Head of caudate nucleus (tissue), 42 donors: ENCODE measurements at regions not wholly inside any gene's neighbourhood (a gene's known extent, or its start where the extent isn't known, plus 50 kb on each side); places are given as distances from the start of the nearest gene placed in this dataset.
A peak's percentile ranks its signal among the peaks of the same experiment; 100 is the strongest.

ENCODE experiments used
- DNase-seq, 42 donors: peaks; one replicate each; pipeline versions ENCODE4 v3.0.0 to v3.0.0-alpha.2; 2020 to 2021; ENCODE audit warnings: mixed read lengths in 7 of 42
- intact Hi-C: fragments of 100-400 bp; cut with DNase I; formaldehyde crosslinking; loops from one replicate; pipeline ENCODE4 v1.15.0; 2022

DNA sequence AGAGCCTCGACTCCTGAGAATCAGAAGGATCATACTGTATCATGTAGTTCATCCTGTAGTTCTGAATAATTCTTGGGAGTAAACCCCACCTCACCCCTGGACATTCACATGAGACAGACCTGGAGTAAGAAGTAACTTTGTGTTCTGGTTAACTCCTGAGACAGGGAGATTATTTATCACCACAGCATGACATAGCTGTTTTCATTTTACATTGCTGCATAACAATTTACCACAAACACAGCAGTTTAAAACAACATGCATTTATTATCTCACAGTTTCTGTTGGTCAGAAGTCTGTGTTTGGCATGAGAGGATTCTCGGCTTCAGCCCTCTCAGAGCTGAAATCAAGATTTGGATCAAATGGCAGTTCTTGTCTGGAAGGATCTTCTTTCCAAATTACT is 855.8 kb upstream of the FANCL start:
- DNase-seq = no peak
- intact Hi-C loops = no loop called here

DNA sequence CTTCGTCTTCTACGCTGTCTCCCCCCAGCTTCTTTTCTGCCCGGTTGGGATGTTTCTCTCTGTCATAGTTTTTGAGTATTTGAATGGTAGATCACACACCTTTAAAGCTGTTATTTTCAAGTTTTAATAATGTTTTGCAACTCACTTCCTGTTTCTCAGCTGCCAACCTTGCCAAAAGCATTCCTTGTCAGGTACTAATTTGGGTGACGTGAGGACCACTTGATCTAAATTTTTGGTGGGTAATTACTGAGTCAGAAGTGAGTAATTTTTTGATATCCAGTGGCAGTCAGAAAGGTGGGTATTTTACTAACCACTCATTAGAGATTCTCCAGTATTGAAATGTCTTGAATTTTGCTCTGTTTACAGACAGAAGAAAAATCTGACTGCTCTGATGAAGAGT is 852.4 kb upstream of the FANCL start:
- DNase-seq = no peak

DNA sequence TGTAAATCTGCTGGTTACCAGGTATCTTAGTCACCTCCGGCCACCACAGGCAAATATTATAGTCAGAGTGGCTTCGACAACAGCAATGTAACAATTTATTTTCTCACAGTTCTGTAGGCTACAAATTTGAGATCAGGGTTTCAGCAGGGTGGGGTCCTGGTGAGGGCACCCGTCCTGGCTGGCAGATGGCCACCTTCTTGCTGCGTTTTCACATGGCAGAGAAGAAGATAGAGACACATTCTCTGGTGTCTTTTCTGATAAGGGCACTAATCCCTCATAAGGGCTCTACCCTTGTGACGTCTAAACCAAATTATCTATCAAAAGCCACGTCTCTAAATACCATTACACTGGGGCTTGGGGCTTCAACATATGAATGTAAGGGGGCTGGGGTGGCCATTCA is 843.2 kb upstream of the FANCL start:
- intact Hi-C loops = no loop called here
- DNase-seq = no peak

More for the DNA sequence above, 852.4 kb upstream of the FANCL start:
- intact Hi-C loops = no loop called here

DNA sequence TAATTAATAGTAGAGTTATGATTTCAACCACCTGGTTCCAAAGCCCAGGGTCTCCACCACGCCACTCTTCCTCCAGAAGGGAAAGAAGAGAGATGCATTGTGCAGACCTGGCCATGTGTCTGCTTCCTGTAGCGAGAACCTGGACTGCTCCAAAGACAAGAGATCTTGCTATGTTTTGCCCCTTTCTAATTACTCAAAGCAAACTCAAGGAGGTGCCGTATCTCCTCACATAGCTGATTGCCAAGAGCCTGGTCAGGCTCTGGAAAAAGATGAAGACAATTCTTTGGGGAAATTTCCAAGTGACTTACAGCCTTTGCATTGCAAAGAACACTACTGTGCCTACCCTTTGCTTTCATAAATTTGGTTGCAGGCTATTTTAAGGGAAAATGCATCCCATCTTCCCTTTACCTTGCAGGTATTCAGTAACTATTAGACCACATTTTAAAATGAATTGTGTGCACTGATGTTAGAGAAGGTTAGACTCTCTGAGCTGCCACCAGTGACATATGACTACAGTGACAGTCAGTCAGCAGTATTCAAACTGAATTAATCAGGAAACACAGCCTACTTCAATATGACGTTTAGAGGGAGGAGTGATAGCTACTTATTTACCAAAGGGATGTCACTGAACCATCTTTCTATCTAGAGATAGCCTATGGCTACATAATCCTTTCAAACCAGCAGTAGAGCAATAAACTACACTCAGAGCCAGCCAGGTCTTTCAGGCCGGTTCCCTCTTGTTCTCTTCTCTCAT is 842.1 kb upstream of the FANCL start:
- peak in 4 of 42 donors; percentile 17 to 47 (median 30) for DNase-seq

GRCh38 chr2:59082657-59083056 is 841.5 kb upstream of the FANCL start:
- intact Hi-C loops = no loop called here
- no peak for DNase-seq

More for the DNA sequence above, 842.1 kb upstream of the FANCL start:
- intact Hi-C loops = no loop called here

DNA sequence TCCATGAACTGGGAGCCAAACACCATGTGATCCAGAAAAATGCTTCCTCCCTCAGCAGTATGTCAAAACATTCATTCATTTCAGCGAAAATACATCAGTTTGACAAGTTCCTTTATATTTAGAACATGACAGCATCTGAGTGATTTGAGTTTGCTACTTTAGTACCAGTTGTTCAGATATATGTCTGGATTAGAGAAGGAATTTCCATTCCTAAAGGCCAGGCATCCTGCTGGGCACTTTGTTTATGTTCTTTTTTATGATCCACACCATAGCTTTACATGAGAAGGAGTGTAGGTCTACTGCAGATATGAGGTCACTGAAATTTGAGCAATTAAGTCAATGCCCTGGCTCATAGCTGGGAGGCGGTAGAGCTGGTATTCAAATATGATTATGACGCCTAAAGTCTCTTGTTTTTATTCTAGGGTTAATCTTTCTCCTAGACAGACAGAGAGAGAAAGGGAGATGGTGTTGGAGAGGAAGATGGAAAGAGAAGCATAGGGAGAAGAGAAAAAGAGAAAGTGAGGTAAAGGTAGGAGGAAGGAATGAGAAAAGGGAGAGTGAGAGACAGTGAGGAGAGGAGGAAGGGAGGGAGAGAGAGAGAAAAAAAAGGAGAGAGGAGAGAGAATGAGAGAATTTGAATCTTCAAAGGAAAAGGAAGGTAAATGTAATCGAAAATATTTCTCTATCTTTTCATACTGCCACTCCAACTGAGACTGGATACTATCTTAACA is 839.5 kb upstream of the FANCL start:
- intact Hi-C loops = no loop called here
- peak in 1 of 42 donors; percentile 14 for DNase-seq

DNA sequence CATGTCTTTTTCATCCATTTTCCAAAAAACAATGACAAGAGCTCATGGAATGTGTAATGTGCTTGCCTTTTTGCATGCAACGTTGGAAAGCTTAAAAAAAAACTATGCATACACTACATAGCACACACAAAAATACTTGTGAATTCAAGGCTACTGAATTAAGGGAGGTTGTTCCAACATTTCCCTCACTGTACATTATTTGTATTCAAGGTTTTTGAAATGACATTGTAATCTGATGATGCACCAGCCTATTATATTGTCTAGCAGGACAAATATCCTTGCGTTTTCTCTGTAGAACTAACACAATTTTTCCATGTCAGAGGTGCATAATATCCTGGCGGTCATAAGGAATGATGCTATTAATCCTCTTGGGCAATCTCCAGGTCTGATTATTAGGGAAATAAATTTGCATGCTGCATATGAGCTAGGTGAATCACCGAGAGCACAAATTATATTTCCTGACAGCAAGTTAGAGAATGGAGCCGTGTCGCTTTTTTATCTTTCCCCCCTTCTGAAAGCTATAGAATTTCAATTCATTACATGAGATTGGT is 836.9 kb upstream of the FANCL start:
- intact Hi-C loops = no loop called here

DNA sequence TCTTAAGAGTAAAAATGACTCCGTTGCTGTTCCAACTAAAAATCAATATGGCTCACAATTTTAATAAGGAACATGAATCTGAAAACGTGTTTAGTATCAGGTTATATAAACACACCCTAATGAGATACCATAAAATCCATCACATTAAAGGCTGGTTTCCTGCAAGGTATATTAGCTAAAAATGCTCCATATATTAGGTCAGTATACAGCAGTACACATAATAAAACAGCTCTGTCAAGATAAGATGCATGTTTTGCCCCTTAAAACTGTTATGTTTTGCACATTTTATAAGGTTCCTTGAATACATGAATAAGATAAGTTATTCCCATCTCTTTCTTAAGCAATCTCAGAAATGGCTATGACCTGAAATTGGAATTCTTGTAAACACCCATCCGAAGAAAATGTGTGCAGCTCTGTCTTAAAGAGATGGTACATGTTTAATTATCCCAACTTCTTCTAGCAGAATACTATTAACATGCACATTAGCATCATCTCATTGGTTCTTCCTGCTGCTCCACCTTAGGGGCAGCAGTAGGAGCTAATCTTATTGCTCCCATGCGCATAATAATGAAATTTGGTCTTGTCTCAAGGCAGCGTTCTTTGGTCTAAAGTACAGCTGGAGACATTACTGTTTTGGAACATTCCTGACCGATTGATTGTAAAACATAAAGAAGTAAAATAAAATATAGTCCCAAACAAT is 836.1 kb upstream of the FANCL start:
- intact Hi-C loops = no loop called here
- DNase-seq = no peak

More for the DNA sequence above, 836.9 kb upstream of the FANCL start:
- DNase-seq = no peak

DNA sequence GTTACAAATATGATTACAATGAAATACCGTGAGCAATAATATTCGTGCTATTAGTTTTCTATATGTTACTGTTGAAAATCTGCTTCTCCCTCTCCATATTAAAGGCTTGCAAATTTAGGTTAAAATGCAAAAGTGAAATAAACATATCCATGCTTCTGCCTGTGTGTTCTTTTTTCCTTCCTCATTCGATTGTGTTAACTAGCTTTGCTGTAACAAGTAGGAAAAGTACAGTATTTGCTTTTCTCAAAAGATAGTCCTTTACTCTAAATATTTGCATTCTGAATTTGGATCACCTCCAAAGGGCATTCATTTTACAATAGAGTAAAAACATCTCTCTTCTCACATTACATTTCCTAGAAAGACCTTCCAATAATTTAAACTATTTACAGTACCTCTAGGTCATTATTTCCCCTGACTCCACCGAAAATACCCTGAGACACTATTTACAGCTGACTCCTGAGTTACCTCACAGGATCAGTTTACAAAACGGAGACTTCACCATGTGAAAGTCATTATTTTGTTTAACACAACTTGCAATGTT is 835.0 kb upstream of the FANCL start:
- DNase-seq = no peak
- intact Hi-C loops = no loop called here

DNA sequence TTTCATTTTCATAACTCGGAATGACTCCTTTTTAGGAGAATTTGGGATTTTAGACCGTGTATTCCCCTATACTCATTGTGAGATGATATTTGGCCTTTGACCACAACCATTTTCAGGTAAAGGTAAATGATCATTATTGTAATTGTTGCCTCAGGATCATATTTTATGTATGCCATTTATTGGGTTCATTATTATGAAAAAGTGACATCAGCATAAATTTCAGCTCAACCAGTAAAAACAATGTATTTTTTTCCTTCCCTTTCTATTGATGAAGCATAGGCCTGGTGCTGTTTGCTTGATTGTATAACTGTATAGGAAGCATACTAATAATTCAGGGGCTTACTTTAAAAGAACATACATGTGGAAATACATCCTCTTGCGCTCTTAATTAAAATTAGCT is 832.9 kb upstream of the FANCL start:
- no peak for DNase-seq
- intact Hi-C loops = no loop called here

DNA sequence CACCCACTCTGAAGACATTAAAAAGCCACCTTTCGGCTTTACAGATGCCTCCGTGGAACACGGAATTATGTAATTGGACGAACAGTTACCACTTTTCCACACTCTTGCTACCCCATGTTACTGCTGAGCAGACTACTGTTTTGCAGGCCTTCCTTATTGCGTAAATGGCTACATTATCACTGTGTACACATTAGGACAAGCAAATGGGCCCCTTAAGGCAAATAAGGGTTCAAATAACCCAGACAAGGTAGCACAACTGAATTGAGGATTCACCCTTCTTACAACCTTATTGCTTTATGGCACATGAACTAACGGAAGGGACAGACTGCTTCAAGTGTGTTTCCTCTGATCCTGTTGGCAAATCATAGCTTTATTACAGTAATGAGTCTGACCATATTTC is 832.2 kb upstream of the FANCL start:
- intact Hi-C loops = no loop called here
- no peak for DNase-seq

DNA sequence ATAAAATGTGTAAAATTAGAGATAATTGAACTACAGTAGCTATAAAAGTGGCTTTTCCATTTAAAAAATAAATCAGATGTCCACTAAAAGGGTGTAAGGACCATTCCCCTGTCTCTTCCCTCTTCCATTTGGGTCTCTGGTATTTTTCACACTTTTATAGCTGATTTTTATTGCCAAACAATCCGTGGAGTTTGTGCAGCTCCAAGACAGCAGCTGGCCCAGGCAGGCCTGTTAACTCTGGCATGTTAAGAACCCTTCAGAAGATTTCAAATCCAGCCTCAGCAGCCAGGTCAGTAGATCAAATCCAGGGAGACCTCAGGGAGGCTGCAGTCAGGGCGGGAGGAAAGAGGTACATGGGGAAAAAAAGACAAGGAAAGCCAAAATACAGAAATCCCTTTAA is 827.1 kb upstream of the FANCL start:
- intact Hi-C loops = no loop called here

GRCh38 chr2:59066787-59067399 is 825.8 kb upstream of the FANCL start:
- intact Hi-C loops = no loop called here

More for the DNA sequence above, 827.1 kb upstream of the FANCL start:
- no peak for DNase-seq

GRCh38 chr2:59047373-59047995 is 806.4 kb upstream of the FANCL start:
- intact Hi-C loops = no loop called here
- DNase-seq = no peak

More at GRCh38 chr2:59066787-59067399, 825.8 kb upstream of the FANCL start:
- DNase-seq = no peak

DNA sequence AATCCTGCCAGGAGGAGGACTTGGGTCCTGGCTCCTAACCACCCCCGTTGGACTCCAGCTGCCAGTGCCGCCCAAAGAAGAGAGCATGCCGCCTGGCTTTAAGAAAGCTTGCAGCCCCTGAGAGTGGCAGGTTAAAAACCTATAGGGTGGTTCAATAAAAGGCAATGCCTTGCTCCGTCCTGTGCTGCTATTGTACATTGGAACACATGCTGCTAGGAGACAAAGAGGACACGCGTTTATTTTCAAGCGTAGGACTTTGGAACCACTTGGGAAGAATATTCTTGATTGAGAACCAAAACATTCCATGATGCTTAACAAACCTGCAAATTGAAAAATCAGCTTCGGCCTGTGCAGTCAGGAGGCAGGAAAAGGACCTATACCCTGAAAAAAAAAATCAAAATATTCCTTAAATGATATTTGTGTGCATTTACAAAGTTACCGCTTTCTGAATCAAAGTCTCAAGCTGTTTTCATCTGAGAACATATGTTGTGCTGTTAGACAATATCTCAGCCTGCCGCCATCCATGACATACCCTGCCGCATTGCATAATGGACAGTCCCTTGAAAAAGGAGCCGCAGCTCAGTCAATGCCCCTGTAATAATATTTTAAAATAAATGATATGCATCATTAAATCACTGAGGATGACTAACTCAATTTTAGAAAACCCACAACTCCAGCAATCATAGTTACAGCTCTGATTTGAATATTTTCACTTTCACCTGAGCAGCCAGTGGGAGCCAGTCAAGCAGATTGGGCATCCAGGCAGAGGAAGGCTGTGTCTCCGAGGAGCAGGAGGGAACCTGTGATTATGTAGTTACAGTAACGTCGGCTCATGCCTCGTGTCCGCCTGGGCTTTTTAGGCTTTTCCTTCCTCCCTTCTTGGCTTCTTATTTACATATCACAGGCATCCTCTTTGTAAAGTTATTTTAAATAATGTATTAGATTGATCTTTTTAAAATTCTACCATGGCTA is 805.6 kb upstream of the FANCL start:
- peak in 12 of 42 donors; percentile 4 to 54 (median 16) for DNase-seq
- intact Hi-C loops = no loop called here

DNA sequence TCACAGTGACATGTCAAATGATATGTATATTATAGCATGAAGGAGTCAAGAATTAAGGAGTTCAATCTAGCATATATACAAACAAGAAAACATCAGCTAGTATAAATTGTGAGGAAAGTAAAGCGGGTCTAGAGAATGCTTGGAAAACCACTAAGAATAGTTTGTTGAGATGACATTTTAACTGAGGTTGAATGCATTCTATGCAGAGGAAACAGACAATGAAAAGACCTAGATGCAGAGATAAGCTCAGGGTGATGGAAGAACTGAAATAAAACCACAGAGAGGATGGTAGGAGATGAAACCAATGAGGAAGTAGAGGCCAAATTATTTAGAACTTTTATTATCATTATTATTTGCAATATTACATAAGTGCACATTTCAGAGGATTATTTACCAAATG is 803.6 kb upstream of the FANCL start:
- no peak for DNase-seq
- intact Hi-C loops = no loop called here

DNA sequence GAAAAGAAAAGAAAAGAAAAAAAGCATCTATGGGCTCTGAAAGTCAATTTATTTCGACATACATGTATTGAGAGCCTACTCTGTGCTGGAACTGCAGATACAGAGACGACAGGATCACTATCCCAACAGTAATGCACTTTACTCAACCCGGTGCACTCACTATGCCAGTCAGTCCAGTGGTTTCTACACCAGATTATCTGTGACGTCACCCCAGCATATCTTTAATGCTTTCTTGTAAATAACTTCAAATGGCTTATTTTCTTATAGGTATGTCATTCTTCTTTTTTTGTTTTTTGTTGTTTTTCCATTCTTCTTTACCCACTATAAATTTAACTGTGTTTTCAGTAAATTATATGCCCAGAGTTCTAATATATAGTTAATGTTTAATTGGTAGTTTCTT is 800.0 kb upstream of the FANCL start:
- intact Hi-C loops = no loop called here
- DNase-seq = no peak
